VCaP (cell line): ENCODE measurements at regions not wholly inside any gene's neighbourhood (a gene's known extent, or its start where the extent isn't known, plus 50 kb on each side); places are given as distances from the start of the nearest gene placed in this dataset.

Experiments used
- H3K27ac ChIP-seq: fragments of 450-650 bp; 2 replicates; pipeline ENCODE4 v1.5.1; 2017
- TF ChIP-seq, protein P1 (sequence below): fragments of 450-650 bp; conservative IDR thresholded peaks from 2 replicates; pipeline ENCODE4 v1.5.1; 2017; ENCODE audit warnings: mild to moderate bottlenecking, moderate library complexity

DNA sequence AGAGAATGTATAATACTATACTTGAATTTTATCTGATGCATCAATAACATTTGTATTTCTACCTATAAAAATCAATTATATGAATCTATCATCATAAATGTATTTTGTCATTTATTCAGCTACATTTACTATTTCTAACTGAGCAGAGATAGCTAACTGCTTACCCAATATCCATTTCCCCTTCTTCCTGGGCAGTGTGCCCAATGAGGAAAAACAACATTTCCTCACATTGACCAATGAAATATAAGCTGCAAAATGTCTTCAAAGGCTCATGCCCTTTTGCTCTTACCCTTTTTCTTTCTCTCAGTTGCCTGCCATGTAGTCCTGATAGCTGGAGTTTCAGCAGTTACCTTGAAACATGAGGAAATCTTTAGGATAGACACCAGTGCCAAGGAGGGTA lies 385.8 kb upstream of the PCSK5 start:
- TF ChIP-seq, protein P1, sequence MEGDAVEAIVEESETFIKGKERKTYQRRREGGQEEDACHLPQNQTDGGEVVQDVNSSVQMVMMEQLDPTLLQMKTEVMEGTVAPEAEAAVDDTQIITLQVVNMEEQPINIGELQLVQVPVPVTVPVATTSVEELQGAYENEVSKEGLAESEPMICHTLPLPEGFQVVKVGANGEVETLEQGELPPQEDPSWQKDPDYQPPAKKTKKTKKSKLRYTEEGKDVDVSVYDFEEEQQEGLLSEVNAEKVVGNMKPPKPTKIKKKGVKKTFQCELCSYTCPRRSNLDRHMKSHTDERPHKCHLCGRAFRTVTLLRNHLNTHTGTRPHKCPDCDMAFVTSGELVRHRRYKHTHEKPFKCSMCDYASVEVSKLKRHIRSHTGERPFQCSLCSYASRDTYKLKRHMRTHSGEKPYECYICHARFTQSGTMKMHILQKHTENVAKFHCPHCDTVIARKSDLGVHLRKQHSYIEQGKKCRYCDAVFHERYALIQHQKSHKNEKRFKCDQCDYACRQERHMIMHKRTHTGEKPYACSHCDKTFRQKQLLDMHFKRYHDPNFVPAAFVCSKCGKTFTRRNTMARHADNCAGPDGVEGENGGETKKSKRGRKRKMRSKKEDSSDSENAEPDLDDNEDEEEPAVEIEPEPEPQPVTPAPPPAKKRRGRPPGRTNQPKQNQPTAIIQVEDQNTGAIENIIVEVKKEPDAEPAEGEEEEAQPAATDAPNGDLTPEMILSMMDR, result no peak
- H3K27ac ChIP-seq, result no peak overlapping the region

DNA sequence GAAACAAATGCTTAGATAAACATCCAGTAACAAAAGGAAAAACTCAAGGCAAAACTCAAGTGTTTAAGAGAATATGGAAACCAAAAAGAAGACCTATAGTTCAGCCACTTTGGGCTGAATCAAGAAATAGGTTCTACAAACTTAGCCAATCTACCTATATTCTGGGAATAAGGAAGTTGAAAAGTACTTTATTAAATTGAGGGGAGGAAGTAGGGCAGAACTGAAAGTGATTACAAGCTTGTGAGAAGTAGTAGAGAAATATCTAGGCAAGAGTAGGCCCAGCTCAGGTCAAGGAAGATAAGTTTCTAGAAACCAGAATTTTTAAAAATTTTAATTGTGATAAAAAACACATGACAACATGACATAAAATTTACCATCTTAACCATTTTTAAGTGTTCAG lies 384.8 kb upstream of the PCSK5 start:
- TF ChIP-seq, protein P1, result no peak
- H3K27ac ChIP-seq, result no peak overlapping the region

DNA sequence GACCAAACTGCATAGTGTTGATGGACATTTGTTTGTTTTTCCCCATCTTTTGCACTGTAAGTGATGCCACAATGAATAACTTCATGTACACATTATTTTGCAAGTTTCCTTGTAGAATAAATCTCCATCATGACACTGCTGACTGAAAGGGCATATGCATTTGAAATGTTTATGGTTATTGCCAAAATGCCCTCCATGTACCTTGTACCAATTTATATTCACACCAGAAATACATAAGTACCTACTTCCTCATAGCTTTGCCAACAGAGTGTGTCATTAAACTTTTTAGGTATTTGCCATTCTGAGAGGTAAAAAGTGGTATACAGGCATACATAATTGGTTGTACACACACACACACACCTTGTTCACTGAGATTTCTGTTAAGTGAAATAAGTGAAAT lies 361.0 kb upstream of the PCSK5 start:
- TF ChIP-seq, protein P1, result no peak
- no peak overlapping the region for H3K27ac ChIP-seq

DNA sequence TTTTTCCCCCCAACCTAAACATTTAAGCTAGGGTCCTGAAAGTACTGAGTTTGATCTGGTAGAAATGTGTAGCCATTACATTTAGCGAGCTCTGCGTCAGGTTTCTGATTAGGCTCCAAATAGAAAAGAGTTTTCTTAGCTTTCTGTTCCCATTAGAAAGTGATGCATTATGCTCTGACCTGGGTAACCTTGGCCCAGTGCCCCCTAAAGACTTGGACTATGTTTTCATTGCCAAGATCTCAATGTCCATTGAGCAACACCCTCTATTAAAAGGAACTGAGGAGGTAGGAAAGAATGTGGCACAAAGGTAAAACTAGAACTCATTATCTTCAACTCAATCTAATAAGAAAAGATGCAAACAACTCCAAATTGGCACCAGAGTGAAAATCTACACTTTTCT lies 358.9 kb upstream of the PCSK5 start:
- TF ChIP-seq, protein P1, result no peak
- no peak overlapping the region for H3K27ac ChIP-seq

DNA sequence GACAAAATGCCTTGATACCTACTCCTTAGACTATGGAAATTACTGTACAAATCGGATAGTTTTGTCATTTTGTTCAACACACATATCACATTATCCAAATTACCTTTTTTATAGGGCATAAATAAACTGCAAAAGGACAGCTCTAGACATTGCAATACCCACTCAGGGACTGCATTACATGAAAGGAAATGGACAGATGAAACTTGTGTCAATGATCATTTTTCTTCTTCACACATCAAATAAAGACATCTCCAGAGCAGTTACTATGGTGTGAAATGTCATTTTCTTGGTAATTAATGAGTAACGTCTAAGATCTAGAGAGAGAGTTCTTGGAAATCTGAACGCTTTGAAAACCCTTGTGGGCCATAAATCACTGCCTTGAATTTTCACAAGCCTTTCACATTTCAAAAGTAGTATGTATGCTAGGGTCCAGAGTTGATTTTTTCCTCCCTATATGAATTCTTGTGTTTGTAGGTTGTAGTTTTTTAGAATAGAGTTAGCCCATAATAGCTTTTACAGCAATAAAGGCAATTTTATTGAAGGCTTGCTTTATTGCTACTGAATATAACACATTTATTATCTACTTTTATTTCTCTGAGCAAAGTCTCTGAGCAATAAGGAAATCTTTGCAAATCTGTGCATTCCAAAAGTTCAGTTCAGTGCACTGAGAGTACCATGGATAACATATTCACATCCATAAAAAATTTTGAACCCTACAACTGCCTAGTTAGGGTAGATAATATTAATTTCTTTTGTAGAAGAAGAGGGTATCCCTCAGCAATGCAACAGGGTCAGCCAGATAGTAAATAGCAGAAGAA lies 358.0 kb upstream of the PCSK5 start:
- TF ChIP-seq, protein P1, result no peak
- no peak overlapping the region for H3K27ac ChIP-seq

DNA sequence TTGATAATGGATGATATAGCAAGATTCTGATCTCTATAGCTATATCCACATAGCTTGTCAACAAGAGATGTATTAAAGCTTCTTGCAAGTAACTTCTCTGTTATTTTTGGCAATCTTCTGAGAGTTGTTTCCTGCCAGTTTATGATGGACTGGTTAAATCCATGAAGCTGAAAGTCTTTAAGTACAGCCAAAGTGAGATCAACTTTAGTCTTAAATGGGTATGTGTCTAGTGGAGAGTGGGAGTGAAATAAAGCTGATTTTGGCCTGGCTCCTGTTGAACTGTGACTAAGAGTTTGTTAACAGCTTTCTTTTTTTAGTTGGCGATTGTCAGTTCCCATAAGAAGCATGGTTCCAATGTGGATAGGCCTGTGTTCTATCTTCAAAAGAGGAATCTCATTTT lies 350.9 kb upstream of the PCSK5 start:
- TF ChIP-seq, protein P1, result no peak
- H3K27ac ChIP-seq, result no peak overlapping the region

DNA sequence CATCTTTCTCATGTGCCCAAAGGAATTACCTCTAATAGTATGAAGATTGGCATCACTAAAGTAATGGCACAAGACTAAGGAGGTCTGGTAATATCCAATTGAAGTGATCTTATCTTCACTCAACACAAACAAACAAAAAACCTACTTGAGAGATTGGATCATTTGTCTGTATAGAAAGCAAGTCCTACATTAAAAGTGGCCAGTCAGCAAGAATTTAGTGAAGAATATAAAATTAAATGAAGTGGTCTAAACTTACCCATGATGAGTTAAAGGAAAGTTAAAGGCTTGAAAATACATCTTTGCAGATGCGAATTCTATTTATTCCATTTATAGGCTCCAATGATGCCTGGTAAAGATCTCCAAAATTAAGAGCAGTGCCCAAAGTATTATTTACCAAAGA lies 350.3 kb upstream of the PCSK5 start:
- TF ChIP-seq, protein P1, result no peak
- no peak overlapping the region for H3K27ac ChIP-seq
